B cell (primary cell): ENCODE measurements at regions not wholly inside any gene's neighbourhood (a gene's known extent, or its start where the extent isn't known, plus 50 kb on each side); places are given as distances from the start of the nearest gene placed in this dataset.

ENCODE experiments used
- ATAC-seq: fragments of 200-7000 bp; cut with Tn5 transposase; one replicate; pipeline ENCODE4 v1.10.0; 2021; ENCODE audit warnings: low read depth, mild to moderate bottlenecking, moderate number of reproducible peaks, moderate library complexity
- CTCF ChIA-PET: fragments of 350-600 bp; sonication (Branson Sonifier 250); formaldehyde crosslinking; loops from one replicate; lab custom pipeline; 2021; ENCODE audit warnings: antibody characterized with exemption, inconsistent platforms; lab: Charles Lee
- POLR2A ChIA-PET: fragments of 350-600 bp; sonication (Branson Sonifier 250); formaldehyde crosslinking; loops from one replicate; lab custom pipeline; 2021; ENCODE audit warnings: antibody characterized with exemption; lab: Charles Lee
- DNase-seq: peaks from one replicate; pipeline ENCODE4 v3.0.0; 2013
- H2AFZ ChIP-seq: 2 replicates; pipeline ENCODE4 v1.6.1; 2012; ENCODE audit warnings: mild to moderate bottlenecking, low read depth, low read length; ENCODE audit not compliant: insufficient read depth, poor library complexity, severe bottlenecking
- H3K27ac ChIP-seq, 2 donors: 1 replicate in 1 of 2; 2 replicates in 1 of 2; pipeline ENCODE4 v1.5.1; 2012 to 2013; ENCODE audit warnings: low read length in 2 of 2, mild to moderate bottlenecking in 2 of 2, moderate library complexity in 1 of 2
- H3K27me3 ChIP-seq, 4 experiments: fragments of 200-600 bp in 1 of 4; sonication (generic) in 1 of 4; replicated peaks in 1 of 4; 1 replicate in 2 of 4; 2 replicates in 2 of 4; pipeline versions ENCODE4 v1.6.1 to v1.7.0; 2013 to 2016; ENCODE audit warnings: low read length in 3 of 4, mild to moderate bottlenecking in 2 of 4, mixed read lengths in 1 of 4, moderate library complexity in 1 of 4; ENCODE audit not compliant: insufficient read depth in 4 of 4, control insufficient read depth in 3 of 4; ENCODE audit errors: control extremely low read depth in 1 of 4
- H3K36me3 ChIP-seq, 2 experiments: replicated peaks in 1 of 2; 1 replicate in 1 of 2; 2 replicates in 1 of 2; pipeline versions ENCODE4 v1.6.1 to v1.7.1; 2013; ENCODE audit warnings: low read length in 1 of 2; ENCODE audit not compliant: insufficient read depth in 2 of 2, control insufficient read depth in 1 of 2; ENCODE audit errors: control extremely low read depth in 1 of 2, extremely low read depth in 1 of 2
- H3K4me1 ChIP-seq, 2 donors: fragments of 200-600 bp in 1 of 2; sonication (generic) in 1 of 2; 1 replicate in 1 of 2; 2 replicates in 1 of 2; pipeline versions ENCODE4 v1.5.1 to v1.6.1; 2013 to 2017; ENCODE audit warnings: low read length in 2 of 2; ENCODE audit not compliant: control insufficient read depth in 2 of 2, insufficient read depth in 2 of 2
- H3K4me2 ChIP-seq: replicated peaks from 2 replicates; pipeline ENCODE3; 2012; ENCODE audit warnings: mild to moderate bottlenecking, low read depth, low read length; ENCODE audit not compliant: poor library complexity, severe bottlenecking
- H3K4me3 ChIP-seq, 5 experiments: fragments of 200-600 bp in 1 of 5; sonication (generic) in 1 of 5; 1 replicate in 3 of 5; 2 replicates in 2 of 5; pipeline versions ENCODE4 v1.5.1 to v1.7.0; 2011 to 2016; ENCODE audit warnings: low read length in 4 of 5, mild to moderate bottlenecking in 4 of 5, low read depth in 2 of 5, control low read depth in 1 of 5, moderate library complexity in 1 of 5; ENCODE audit not compliant: insufficient read depth in 1 of 5; ENCODE audit errors: control extremely low read depth in 1 of 5, extremely low read depth in 1 of 5
- H3K79me2 ChIP-seq: fragments of 200-600 bp; sonication (generic); one replicate; pipeline ENCODE4 v1.6.0; 2016; ENCODE audit warnings: low read length; ENCODE audit not compliant: control insufficient read depth, insufficient read depth
- H3K9ac ChIP-seq: fragments of 200-600 bp; sonication (generic); 2 replicates; pipeline ENCODE4 v1.6.1; 2017; ENCODE audit warnings: mild to moderate bottlenecking, low read length, moderate library complexity
- H3K9me3 ChIP-seq, 3 donors: one replicate each; pipeline versions ENCODE4 v1.6.1 to v1.7.1; 2013; ENCODE audit warnings: low read length in 2 of 3; ENCODE audit not compliant: control insufficient read depth in 2 of 3, insufficient read depth in 1 of 3; ENCODE audit errors: control extremely low read depth in 1 of 3
- H4K20me1 ChIP-seq: 2 replicates; pipeline ENCODE4 v1.6.0; 2012; ENCODE audit warnings: mild to moderate bottlenecking, low read length; ENCODE audit not compliant: insufficient read depth, control insufficient read depth, poor library complexity, severe bottlenecking
- H3K27ac Mint-ChIP-seq: one replicate; pipeline ENCODE4 v1.8.0; 2021; ENCODE audit warnings: mixed read lengths
- H3K27me3 Mint-ChIP-seq: one replicate; pipeline ENCODE4 v1.8.0; 2021; ENCODE audit warnings: mixed read lengths
- H3K4me1 Mint-ChIP-seq: one replicate; pipeline ENCODE4 v1.8.0; 2021; ENCODE audit warnings: mixed read lengths
- H3K4me3 Mint-ChIP-seq: one replicate; pipeline ENCODE4 v1.8.0; 2021; ENCODE audit warnings: mixed read lengths
- H3K9me3 Mint-ChIP-seq: one replicate; pipeline ENCODE4 v1.8.0; 2022; ENCODE audit warnings: mixed read lengths; ENCODE audit not compliant: insufficient read depth
- EZH2 ChIP-seq: IDR thresholded peaks from 2 replicates; pipeline ENCODE4 v1.6.1; 2012; ENCODE audit warnings: borderline replicate concordance, low read depth, mild to moderate bottlenecking, moderate library complexity, low read length; ENCODE audit not compliant: insufficient read depth, poor library complexity, severe bottlenecking
- WGBS: methylation state at CpG from one replicate; pipeline ENCODE4 v1.1.5; 2013; ENCODE audit warnings: missing lambda C conversion rate; ENCODE audit not compliant: insufficient coverage; 5-methylcytosine and 5-hydroxymethylcytosine counted together
- intact Hi-C: fragments of 100-400 bp; cut with micrococcal nuclease; formaldehyde crosslinking; loops from one replicate; pipeline ENCODE4 v1.10.0; 2022
- TF ChIP-seq, protein P1 (sequence below): fragments of 200-600 bp; IDR thresholded peaks from one replicate; pipeline ENCODE4 v1.8.0; 2022; ENCODE audit warnings: antibody characterized with exemption, mild to moderate bottlenecking

DNA sequence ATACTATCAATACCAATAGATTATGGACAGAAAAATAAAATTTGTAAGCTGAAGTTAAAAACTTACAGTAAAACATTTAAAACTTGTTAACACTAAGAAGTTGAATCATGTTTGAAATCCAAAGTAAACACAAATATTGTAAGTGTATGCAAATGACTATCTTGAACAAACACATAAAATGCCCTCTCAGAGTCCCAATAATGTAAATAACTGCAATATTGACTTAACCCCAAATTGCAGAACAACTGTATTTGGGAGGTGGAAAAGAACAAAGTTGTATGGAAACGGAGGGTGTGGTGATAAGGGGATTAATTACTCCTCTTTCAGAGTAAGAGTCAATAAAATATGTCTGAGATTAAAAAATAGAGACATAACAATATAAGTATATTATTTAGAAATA, 140.0 kb upstream of the NOL4 start:
- Histone ChIP-seq H2AFZ (no peak overlapping the region), H3K9me3 (no peaks in the 10 kb centered on the region), H3K4me3 (no peak overlapping the region), H3K79me2 (no peaks in the 10 kb centered on the region), H3K27ac (no peak overlapping the region), H3K27me3 (no peaks in the 10 kb centered on the region), H3K9ac (no peak overlapping the region), H3K4me2 (no peak overlapping the region), H3K36me3 (no peaks in the 10 kb centered on the region), H3K4me1 (no peaks in the 10 kb centered on the region), H4K20me1 (no peaks in the 10 kb centered on the region)
- DNase-seq (no peak), ATAC-seq (no peak)
- TF ChIP-seq, protein P1, sequence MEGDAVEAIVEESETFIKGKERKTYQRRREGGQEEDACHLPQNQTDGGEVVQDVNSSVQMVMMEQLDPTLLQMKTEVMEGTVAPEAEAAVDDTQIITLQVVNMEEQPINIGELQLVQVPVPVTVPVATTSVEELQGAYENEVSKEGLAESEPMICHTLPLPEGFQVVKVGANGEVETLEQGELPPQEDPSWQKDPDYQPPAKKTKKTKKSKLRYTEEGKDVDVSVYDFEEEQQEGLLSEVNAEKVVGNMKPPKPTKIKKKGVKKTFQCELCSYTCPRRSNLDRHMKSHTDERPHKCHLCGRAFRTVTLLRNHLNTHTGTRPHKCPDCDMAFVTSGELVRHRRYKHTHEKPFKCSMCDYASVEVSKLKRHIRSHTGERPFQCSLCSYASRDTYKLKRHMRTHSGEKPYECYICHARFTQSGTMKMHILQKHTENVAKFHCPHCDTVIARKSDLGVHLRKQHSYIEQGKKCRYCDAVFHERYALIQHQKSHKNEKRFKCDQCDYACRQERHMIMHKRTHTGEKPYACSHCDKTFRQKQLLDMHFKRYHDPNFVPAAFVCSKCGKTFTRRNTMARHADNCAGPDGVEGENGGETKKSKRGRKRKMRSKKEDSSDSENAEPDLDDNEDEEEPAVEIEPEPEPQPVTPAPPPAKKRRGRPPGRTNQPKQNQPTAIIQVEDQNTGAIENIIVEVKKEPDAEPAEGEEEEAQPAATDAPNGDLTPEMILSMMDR, result no peak
- TF ChIP-seq EZH2, result no peak
- no CpG with 5 or more reads among the region's 1 CpG for WGBS
- H3K4me1 Mint-ChIP-seq, result no peaks in the 10 kb centered on the region
- no peak overlapping the region for H3K4me3 Mint-ChIP-seq
- H3K27ac Mint-ChIP-seq, result no peak overlapping the region
- H3K9me3 Mint-ChIP-seq, result peaks cover 3% of the 10 kb centered on the region
- POLR2A ChIA-PET, result no interaction called here
- CTCF ChIA-PET, result no interaction called here
- no peaks in the 10 kb centered on the region for H3K27me3 Mint-ChIP-seq
- intact Hi-C loops, result no loop called here

DNA sequence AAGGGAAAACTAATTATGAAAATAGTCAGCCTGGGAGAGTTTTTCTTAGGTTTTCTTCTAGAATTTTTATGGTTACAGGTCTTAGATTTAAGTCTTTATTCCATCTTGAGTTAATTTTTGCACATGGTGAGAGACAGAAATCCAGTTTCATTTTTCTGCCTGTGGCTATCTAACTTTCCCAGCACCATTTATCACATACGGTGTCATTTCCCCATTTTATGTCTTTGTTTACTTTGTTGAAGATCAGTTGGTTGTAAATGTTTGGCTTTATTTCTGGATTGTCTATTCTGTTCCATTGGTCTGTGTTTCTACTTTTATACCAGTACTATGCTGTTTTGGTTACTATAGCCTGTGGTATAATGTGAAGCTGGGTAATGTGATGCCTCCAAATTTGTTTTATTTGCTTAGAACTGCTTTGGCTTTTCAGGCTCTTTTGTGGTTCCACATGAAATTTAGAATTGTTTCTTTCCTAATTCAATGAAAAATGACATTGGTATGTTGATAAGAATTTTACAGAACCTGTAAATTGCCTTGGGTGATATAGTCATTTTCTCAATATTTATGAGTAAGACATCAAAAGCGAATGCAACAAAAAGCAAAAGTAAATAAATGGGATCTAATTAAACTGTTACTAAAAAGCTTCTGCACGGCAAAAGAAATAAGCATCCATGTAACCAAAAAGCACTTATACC, 146.1 kb upstream of the NOL4 start:
- H2AFZ ChIP-seq, result no peak overlapping the region
- H3K27ac Mint-ChIP-seq, result no peak overlapping the region
- H3K4me1 ChIP-seq, result no peaks in the 10 kb centered on the region
- no peak for TF ChIP-seq EZH2
- TF ChIP-seq, protein P1, result no peak
- H3K4me2 ChIP-seq, result no peak overlapping the region
- no peak overlapping the region for H3K27ac ChIP-seq
- no peak for DNase-seq
- no CpG with 5 or more reads among the region's 3 CpGs for WGBS
- ATAC-seq, result no peak
- no peak overlapping the region for H3K4me3 ChIP-seq
- no peak overlapping the region for H3K4me3 Mint-ChIP-seq
- H3K9me3 Mint-ChIP-seq, result peaks cover 3% of the 10 kb centered on the region
- no peaks in the 10 kb centered on the region for H3K9me3 ChIP-seq
- H3K36me3 ChIP-seq, result no peaks in the 10 kb centered on the region
- no peaks in the 10 kb centered on the region for H3K79me2 ChIP-seq
- no peaks in the 10 kb centered on the region for H3K27me3 ChIP-seq
- H4K20me1 ChIP-seq, result no peaks in the 10 kb centered on the region
- intact Hi-C loops, result no loop called here
- CTCF ChIA-PET, result no interaction called here
- POLR2A ChIA-PET, result no interaction called here
- H3K27me3 Mint-ChIP-seq, result no peaks in the 10 kb centered on the region
- H3K9ac ChIP-seq, result no peak overlapping the region
- no peaks in the 10 kb centered on the region for H3K4me1 Mint-ChIP-seq
